IMR-90 (cell line): ENCODE measurements at regions not wholly inside any gene's neighbourhood (a gene's known extent, or its start where the extent isn't known, plus 50 kb on each side); places are given as distances from the start of the nearest gene placed in this dataset.

Experiments
- ATAC-seq: fragments of 200-7000 bp; cut with Tn5 transposase; 2 replicates; pipeline ENCODE4 v1.9.1; 2020; ENCODE audit warnings: low read depth, mild to moderate bottlenecking, moderate library complexity
- BruUV-seq: library from RNA; stranded (reverse); fragments of 400-500 nt; replicated peaks from 2 replicates; lab custom pipeline; 2021; lab: Mats Ljungman, UMichigan
- CTCF ChIA-PET: fragments of 300-600 bp; formaldehyde crosslinking; extraction: SDS; loops from one replicate; lab custom pipeline; 2021; ENCODE audit warnings: antibody characterized with exemption; lab: Yijun Ruan, JAX
- POLR2A ChIA-PET: fragments of 300-600 bp; sonication (Branson Sonifier 250); formaldehyde crosslinking; loops from one replicate; lab custom pipeline; 2022; ENCODE audit warnings: antibody characterized with exemption; ENCODE audit not compliant: unreplicated experiment; lab: Charles Lee
- DNase-seq: peaks from one replicate; pipeline ENCODE4 v3.0.0; 2013
- H2AFZ ChIP-seq: replicated peaks from 2 replicates; pipeline ENCODE3; 2013; ENCODE audit warnings: low read length, mild to moderate bottlenecking; ENCODE audit not compliant: poor library complexity
- H2AK5ac ChIP-seq: 2 replicates; pipeline ENCODE4 v1.6.1; 2013; ENCODE audit warnings: low read depth, low read length, inconsistent platforms
- H2AK9ac ChIP-seq: replicated peaks from 2 replicates; pipeline ENCODE3; 2013; ENCODE audit warnings: mild to moderate bottlenecking, low read depth, low read length, moderate library complexity; ENCODE audit not compliant: poor library complexity
- H2BK120ac ChIP-seq: 2 replicates; pipeline ENCODE4 v1.6.1; 2013; ENCODE audit warnings: low read depth, low read length, inconsistent platforms
- H2BK15ac ChIP-seq: 3 replicates; pipeline ENCODE4 v1.6.1; 2013; ENCODE audit warnings: low read depth, low read length, inconsistent platforms
- H2BK20ac ChIP-seq: 2 replicates; pipeline ENCODE4 v1.6.1; 2013; ENCODE audit warnings: low read depth, mild to moderate bottlenecking, inconsistent platforms, low read length, moderate library complexity
- H2BK5ac ChIP-seq: 2 replicates; pipeline ENCODE4 v1.6.1; 2013; ENCODE audit warnings: mild to moderate bottlenecking, low read depth, low read length, inconsistent platforms; ENCODE audit not compliant: poor library complexity, severe bottlenecking
- H3K14ac ChIP-seq: replicated peaks from 2 replicates; pipeline ENCODE4 v1.6.1; 2013; ENCODE audit warnings: low read depth, low read length, inconsistent platforms
- H3K18ac ChIP-seq: 2 replicates; pipeline ENCODE4 v1.6.1; 2013; ENCODE audit warnings: low read depth, low read length, control low read depth
- H3K23ac ChIP-seq: 2 replicates; pipeline ENCODE4 v1.6.1; 2013; ENCODE audit warnings: low read depth, low read length, inconsistent platforms
- H3K27ac ChIP-seq: 2 replicates; pipeline ENCODE4 v1.5.1; 2013; ENCODE audit warnings: mild to moderate bottlenecking, control low read depth, low read length; ENCODE audit not compliant: insufficient read depth
- H3K27me3 ChIP-seq: 2 replicates; pipeline ENCODE4 v1.6.1; 2013; ENCODE audit warnings: low read length; ENCODE audit not compliant: control insufficient read depth, insufficient read depth
- H3K36me3 ChIP-seq: 2 replicates; pipeline ENCODE4 v1.6.1; 2013; ENCODE audit warnings: low read length, mixed read lengths; ENCODE audit not compliant: control insufficient read depth, insufficient read depth
- H3K4ac ChIP-seq: 2 replicates; pipeline ENCODE4 v1.6.1; 2013; ENCODE audit warnings: low read depth, low read length, inconsistent platforms
- H3K4me1 ChIP-seq: 2 replicates; pipeline ENCODE4 v1.6.1; 2013; ENCODE audit warnings: low read length, mixed read lengths; ENCODE audit not compliant: control insufficient read depth, insufficient read depth
- H3K4me2 ChIP-seq: 2 replicates; pipeline ENCODE4 v1.6.1; 2013; ENCODE audit warnings: low read depth, mild to moderate bottlenecking, control low read depth, low read length, moderate library complexity
- H3K4me3 ChIP-seq: 2 replicates; pipeline ENCODE4 v1.5.1; 2013; ENCODE audit warnings: low read depth, mild to moderate bottlenecking, control low read depth, low read length, moderate library complexity; ENCODE audit not compliant: insufficient read depth
- H3K56ac ChIP-seq: 2 replicates; pipeline ENCODE4 v1.6.1; 2013; ENCODE audit warnings: low read length, inconsistent platforms; ENCODE audit not compliant: insufficient read depth; ENCODE audit errors: extremely low read depth
- H3K79me1 ChIP-seq, 2 experiments: 2 replicates each; pipeline ENCODE4 v1.6.1; 2013; ENCODE audit warnings: low read length in 2 of 2, inconsistent platforms in 1 of 2, low read depth in 1 of 2
- H3K9ac ChIP-seq: 2 replicates; pipeline ENCODE4 v1.6.1; 2013; ENCODE audit warnings: low read depth, low read length, control low read depth
- H3K9me1 ChIP-seq: 2 replicates; pipeline ENCODE4 v1.6.1; 2013; ENCODE audit warnings: low read length, inconsistent platforms; ENCODE audit not compliant: insufficient read depth
- H3K9me3 ChIP-seq: 2 replicates; pipeline ENCODE4 v1.6.1; 2013; ENCODE audit warnings: low read length; ENCODE audit not compliant: control insufficient read depth, insufficient read depth
- H4K20me1 ChIP-seq: 2 replicates; pipeline ENCODE4 v1.6.1; 2013; ENCODE audit warnings: low read length, inconsistent platforms; ENCODE audit not compliant: insufficient read depth
- H4K5ac ChIP-seq: 2 replicates; pipeline ENCODE4 v1.6.1; 2013; ENCODE audit warnings: mild to moderate bottlenecking, low read depth, low read length, control low read depth
- H4K8ac ChIP-seq, 2 experiments: 2 replicates each; pipeline ENCODE4 v1.6.1; 2013; ENCODE audit warnings: low read depth in 2 of 2, low read length in 2 of 2, control low read depth in 1 of 2, inconsistent platforms in 1 of 2
- H4K91ac ChIP-seq: 2 replicates; pipeline ENCODE4 v1.6.1; 2013; ENCODE audit warnings: low read depth, low read length, inconsistent platforms; ENCODE audit not compliant: insufficient read depth
- MAFK ChIP-seq: IDR thresholded peaks from 2 replicates; pipeline ENCODE4 v1.6.1; 2012; ENCODE audit warnings: low read depth, low read length, improper control_type of control experiment
- SMC3 ChIP-seq: fragments of 150-350 bp; IDR thresholded peaks from 2 replicates; pipeline ENCODE4 v1.6.1; 2016; ENCODE audit warnings: low read depth, mild to moderate bottlenecking, antibody characterized with exemption, low read length, moderate library complexity
- WGBS, 2 experiments: methylation state at CpG; one replicate each; pipeline versions ENCODE4 v1.1.5 to v1.1.7; 2013; ENCODE audit warnings: missing lambda C conversion rate in 2 of 2; ENCODE audit not compliant: insufficient read length in 1 of 2; ENCODE audit errors: extremely low coverage in 2 of 2; 5-methylcytosine and 5-hydroxymethylcytosine counted together
- dilution Hi-C: fragments of 300-500 bp; cut with HindIII; formaldehyde crosslinking; loops from one replicate; pipeline ENCODE4 v1.14.3; 2018; ENCODE audit warnings: low sequenced_read_pairs; ENCODE audit not compliant: unreplicated experiment
- in situ Hi-C: fragments of 300-500 bp; cut with MboI; formaldehyde crosslinking; loops from 3 replicates; pipeline ENCODE4 v1.14.3; 2019; ENCODE audit warnings: low sequenced_read_pairs, inconsistent platforms, mixed read lengths
- intact Hi-C: fragments of 100-400 bp; cut with micrococcal nuclease; formaldehyde crosslinking; loops from 2 replicates; pipeline ENCODE4 v1.10.0; 2022

DNA sequence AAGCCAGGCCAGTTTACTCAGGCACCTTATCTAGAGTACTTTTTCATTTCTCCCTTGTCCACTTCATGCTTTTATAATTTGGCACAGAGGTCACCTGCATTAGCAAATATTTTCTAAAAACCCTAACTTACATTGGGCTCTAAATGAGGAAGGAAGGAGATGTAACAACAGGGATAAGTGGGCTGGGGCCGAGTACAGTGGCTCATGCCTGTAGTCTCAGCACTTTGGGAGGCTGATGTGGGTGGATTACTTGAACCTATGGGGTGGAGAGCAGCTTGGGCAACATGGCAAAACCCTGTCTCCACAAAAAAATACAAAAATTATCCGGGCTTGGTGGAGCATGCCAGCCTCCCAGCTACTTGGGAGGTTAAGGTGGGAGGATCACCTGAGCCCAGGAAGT is 55.9 kb downstream of the TMEM100 start:
- CTCF ChIA-PET = no interaction called here
- Histone ChIP-seq H2BK15ac (no peak overlapping the region), H2AK5ac (no peak overlapping the region), H3K18ac (no peak overlapping the region), H3K4me3 (no peak overlapping the region), H4K8ac (no peak overlapping the region), H3K4me1 (no peaks in the 10 kb centered on the region), H3K27ac (no peak overlapping the region), H3K36me3 (no peaks in the 10 kb centered on the region), H2BK120ac (no peak overlapping the region), H4K91ac (no peak overlapping the region), H3K79me1 (no peaks in the 10 kb centered on the region), H3K9ac (no peak overlapping the region), H2BK5ac (no peak overlapping the region), H3K9me3 (no peaks in the 10 kb centered on the region), H3K14ac (no peak overlapping the region), H4K5ac (no peak overlapping the region), H2BK20ac (no peak overlapping the region), H3K9me1 (no peaks in the 10 kb centered on the region), H3K27me3 (peaks cover 12% of the 10 kb centered on the region), H3K4ac (no peak overlapping the region), H3K23ac (no peak overlapping the region), H3K4me2 (no peak overlapping the region), H3K56ac (no peak overlapping the region), H2AK9ac (no peak overlapping the region), H4K20me1 (no peaks in the 10 kb centered on the region), H2AFZ (no peak overlapping the region)
- no CpG with 5 or more reads among the region's 2 CpGs for WGBS, 2 experiments
- DNase-seq (no peak), ATAC-seq (no peak)
- TF ChIP-seq SMC3 = no peak
- TF ChIP-seq MAFK = no peak
- in situ Hi-C loops = no loop called here
- intact Hi-C loops = no loop called here
- POLR2A ChIA-PET = no interaction called here
- dilution Hi-C loops = no loop called here
- BruUV-seq = no TSS peak
